ENCODE measurements at regions not wholly inside any gene's neighbourhood (a gene's known extent, or its start where the extent isn't known, plus 50 kb on each side); places are given as distances from the start of the nearest gene placed in this dataset.
"Not testable (repeated sequence)": the region's sequence is repeated elsewhere in the genome, so short reads cannot be mapped to it uniquely, and the experiment has no call there.

DNA sequence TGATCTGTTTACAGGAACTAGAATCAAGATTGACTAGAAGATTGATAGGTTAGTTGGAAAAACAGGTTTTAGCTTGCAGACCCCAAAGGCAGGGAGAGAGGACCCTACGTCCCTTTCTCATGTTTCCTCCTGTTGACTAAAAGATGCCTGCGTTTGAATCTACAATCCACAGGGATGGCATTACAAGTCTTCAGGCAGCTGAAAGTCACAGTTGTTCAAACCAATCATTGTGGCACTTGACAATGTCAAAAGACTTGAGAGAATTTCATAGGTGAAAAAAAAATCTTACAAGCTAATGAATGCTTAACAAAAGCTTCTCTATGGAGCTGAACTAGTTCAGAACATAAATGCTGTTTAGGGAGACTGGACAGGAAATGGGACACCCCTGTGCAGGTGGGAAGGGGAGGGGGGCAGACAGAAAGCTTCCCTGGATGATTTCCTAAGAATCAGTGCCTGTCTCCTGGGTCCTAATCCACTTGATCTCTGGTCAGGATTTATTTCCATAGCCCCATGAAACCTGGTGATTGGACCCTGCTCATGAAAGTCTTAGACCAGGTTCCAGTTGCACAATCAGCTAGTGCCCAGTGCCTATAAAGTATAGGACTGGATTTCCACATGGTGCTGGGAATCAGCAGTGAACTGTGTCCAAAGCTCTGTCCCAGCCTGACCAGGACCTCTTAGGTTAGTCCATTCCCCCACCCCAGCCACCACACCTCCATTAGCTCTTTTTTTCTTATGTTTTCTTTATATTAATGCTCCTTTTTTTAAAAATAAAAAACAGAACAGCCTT, 91.6 kb upstream of the BCAR3 start:
- no peak for DNase-seq

DNA sequence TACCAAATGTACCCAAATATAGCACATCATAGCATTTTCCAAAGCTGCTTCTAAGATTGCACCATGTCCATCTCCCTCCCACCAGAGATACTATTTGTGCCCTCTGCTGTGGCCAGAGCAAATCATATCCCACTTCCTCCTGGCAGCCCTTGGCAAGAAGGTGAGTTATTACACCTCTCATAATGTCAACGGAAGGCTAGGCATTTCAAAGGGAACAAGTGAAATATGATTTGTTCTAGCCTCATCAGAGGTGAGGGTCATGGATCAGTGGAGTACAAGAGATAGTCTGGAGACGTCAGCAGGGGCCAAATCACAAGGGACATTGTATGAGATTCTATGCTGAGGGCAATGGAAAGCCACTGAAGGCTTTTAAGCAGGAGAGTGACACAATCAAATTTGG, 90.2 kb upstream of the BCAR3 start:
- DNase-seq = no peak

GRCh38 chr1:93770640-93771039, 89.0 kb upstream of the BCAR3 start:
- DNase-seq = no peak

DNA sequence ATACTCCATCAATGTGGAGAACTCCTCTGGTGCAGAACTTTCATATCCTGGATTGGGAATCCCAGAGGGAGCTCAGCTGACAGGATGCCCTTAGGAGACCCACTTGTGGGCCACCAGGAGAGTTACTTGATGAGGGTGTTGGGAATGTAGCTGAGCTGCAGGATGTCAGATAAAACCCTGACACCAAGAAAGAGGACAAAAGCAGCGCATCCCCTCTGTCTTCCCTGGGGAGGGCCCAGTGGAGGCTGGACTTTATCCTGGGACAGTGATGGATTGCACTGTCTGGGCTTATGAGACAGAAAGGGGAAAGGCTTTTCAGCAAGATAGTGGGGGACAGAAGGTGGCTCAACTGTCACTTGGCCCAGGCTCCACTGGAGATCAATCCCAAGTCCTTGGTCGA, 88.1 kb upstream of the BCAR3 start:
- no peak for DNase-seq

GRCh38 chr1:93768380-93768863, 86.8 kb upstream of the BCAR3 start:
- DNase-seq = no peak

GRCh38 chr1:93766451-93766850, 84.8 kb upstream of the BCAR3 start:
- no peak for DNase-seq

DNA sequence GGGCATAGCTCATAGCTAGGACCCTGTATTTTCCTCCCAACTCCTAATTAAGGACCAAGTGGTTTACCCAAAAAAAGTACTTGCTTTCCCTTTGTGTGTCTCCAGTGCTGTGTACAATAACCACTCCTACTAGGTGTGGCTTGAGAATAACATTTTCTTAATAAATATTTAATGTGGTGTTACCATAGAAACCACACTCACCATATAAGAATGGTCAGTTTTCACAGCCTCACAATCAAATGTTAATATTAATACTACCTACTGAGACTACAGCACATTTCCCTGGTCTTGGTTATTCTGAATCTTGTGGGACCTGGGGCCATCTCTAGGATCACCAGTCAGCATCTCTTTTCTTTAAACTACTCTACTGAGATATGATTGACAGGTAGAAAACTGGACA, 83.5 kb upstream of the BCAR3 start:
- DNase-seq = no peak

- no peak for DNase-seq
Measured at GRCh38 chr1:93764366-93764750, 82.7 kb upstream of the BCAR3 start.

DNA sequence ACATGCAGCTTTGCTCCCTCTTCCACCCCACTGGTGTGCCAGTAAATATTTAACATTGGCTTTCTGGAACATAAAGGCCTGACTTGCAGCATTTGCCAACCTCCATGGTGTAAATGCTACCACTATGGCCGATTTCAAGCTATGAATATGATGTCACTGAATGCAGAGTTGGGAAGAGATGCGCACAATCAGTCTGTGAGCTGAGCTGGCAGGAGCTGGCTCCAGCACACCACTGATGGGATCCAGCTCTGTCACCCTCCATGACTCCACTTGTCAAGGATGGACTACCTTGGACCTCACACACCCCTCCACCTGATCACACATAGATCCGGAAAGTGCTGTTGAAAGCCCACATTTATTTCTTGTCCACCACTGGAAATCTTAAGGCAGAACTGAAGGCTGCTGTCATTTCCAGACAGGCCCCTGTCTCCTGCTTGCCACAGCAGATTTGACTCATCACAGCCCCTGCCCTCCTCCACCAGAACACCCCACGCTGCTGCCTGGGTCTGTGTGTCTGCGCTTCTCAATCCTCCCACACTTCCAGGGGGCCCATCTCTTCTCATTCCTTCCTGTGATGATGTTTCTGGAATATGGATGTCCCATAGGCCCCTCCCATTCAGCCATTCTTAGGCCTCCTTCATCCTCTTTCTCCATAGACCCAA, 82.2 kb upstream of the BCAR3 start:
- DNase-seq = no peak

GRCh38 chr1:93758842-93759515, 77.3 kb upstream of the BCAR3 start:
- no peak for DNase-seq

DNA sequence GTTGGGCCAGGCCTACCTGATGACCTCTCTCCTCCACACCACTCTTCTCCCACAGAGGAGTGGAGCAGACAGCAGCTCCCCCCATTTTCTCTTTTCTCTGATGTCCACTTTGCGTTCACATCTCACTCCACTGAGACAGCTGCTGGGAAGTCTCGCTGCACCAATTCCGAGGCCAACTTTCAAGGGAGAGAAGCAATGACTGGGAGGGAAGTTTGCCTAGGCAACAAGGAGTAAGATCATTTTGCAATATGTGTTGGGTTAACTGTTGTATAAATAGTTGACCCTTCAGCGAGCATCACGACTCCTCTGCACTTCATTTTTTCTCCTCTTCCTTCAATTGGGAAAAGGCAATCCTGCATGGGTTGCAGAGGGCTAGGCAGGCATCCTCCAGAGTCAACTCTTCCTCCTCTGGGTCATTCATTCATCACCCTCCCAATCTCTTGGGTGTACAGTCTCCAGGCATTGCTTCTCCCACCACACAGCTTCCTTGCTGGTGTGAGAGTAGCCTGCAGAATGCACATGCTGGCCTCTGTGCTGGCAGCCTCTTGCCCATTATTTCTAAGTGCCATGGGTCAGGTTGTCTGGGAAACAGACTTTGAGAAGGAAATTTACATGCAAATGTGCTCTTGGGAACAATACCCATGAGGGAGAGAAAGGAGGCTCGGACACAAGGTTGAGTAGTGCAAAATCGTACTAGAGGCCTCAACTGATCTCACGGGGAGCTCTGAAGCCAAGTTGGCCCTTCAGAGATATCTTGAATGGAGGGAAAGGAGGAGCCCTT, 75.8 kb upstream of the BCAR3 start:
- no peak for DNase-seq

DNA sequence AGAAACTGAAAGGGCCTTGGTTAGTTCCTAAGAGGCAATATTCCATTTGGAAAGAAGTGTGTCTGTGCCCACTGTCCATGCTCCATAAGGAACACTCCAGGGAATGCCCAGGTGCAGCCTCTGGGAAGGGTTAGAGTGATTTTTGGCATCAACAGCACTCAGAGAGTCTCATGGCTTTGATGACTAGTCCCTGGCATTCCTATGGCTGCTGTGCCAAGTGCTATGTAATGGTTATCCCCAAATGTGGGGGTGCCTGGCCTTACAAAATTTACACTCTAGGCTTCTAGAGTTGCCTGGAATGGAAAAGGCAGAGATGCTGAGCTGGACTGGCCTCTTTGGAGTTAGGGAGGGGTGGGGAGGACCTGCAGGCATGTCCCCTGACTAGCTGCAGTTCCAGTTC, 75.0 kb upstream of the BCAR3 start:
- DNase-seq = no peak

GRCh38 chr1:93755251-93755715, 73.6 kb upstream of the BCAR3 start:
- not testable (repeated sequence) for DNase-seq

DNA sequence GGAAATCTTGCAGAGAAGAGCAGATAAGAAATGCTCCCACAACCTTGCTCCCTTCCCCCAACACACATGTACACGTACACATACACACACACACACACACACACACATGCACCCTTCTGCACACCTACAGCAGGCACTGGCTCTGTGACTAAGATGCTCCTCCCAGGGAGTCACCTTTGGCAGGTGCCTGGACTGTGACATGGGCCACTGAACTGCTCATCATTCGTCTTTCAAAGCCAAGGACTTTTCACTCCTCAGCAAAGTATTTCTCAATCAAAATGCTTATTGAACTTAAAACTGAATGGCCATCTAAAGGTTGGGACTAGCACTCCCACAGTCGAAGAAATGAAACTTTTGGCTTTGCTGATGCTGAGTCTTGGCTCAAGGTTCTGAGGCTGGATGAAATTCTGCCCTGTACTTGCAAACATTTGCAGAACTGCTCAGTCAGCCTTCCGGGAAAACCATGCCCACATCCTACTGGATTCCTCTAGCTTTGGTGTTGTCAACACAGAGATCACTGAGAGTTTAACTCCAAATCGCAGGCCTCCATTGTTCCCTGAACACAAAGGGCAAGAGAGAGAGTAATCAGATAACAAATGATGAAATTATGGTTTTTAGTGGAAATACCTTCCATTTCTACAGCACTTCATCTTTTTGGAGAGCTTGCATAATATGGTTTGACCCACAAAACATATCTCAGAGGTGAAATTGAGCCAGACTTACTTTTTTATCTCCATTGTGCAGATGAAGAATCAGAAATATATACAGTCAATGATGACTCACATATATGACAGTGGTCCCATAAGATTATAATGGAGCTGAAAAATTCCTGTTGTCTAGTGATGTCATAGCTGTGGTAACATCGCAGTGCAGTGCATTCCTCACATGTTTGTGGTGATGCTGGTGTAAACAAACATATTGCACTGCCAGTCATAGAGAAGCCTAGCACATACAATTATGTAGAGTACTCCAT, 72.4 kb upstream of the BCAR3 start:
- no peak for DNase-seq

- no peak for DNase-seq
Measured at GRCh38 chr1:93751377-93752250, 70.0 kb upstream of the BCAR3 start.

DNA sequence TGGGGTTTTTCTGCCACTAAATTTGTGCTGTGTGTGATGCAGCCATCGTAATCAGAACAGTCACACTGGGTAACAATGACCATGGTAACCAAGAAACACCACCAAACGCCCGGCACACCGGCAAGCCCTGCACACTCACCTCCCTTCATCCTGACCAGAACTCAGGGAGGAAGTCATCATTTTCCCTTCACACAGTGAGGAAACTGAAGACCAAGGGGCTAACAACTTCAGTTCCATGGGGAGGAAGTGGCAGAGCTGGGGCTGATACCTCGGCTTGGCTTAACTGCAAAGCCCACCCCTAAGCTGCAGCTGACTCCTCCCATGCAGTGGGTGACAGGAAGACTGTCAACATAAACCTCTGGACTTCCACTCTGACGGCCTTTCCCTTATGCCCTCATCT, 69.3 kb upstream of the BCAR3 start:
- DNase-seq = no peak

DNA sequence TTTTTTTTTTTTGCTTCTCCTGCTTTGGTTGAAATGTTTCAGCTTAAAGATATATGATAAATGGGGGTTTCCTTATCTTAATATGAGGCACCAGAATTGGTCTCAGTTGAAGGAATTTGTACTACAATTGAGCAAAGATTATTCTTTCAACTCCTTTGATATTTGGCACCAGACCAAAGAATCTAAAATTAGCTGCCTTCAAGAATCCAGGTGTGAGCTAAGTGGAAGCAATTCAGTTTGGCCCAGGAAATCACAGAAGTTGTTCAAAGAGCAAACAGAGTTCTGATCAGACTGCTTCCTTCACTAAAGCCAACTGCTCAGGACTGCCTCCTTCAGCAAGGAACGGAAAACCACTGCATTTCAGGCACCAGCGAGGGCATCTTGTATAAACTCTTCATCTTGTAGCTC, 68.3 kb upstream of the BCAR3 start:
- no peak for DNase-seq

GRCh38 chr1:93749487-93749886, 67.8 kb upstream of the BCAR3 start:
- DNase-seq = no peak

GRCh38 chr1:93746021-93746812, 64.6 kb upstream of the BCAR3 start:
- no peak for DNase-seq
